HL-60 (cell line): ENCODE measurements at regions not wholly inside any gene's neighbourhood (a gene's known extent, or its start where the extent isn't known, plus 50 kb on each side); places are given as distances from the start of the nearest gene placed in this dataset.

Experiments
- CTCF ChIP-seq: IDR thresholded peaks from one replicate; pipeline ENCODE4 v1.5.1; 2011; ENCODE audit warnings: low read length, control low read depth, inconsistent platforms; ENCODE audit not compliant: insufficient read depth
- GABPA ChIP-seq: IDR thresholded peaks from 2 replicates; pipeline ENCODE4 v1.6.1; 2012; ENCODE audit warnings: low read depth
- POLR2AphosphoS5 ChIP-seq: IDR thresholded peaks from 2 replicates; pipeline ENCODE4 v1.6.1; 2012; ENCODE audit warnings: low read depth
- REST ChIP-seq: IDR thresholded peaks from 2 replicates; pipeline ENCODE4 v1.6.1; 2012; ENCODE audit warnings: low read depth; ENCODE audit not compliant: insufficient replicate concordance
- SPI1 ChIP-seq: IDR thresholded peaks from 2 replicates; pipeline ENCODE4 v1.6.1; 2012; ENCODE audit warnings: low read depth, mild to moderate bottlenecking, borderline replicate concordance

GRCh38 chr1:168485048-168485447 lies 58.7 kb downstream of the XCL2 start:
- TF ChIP-seq CTCF (no peak), POLR2AphosphoS5 (no peak), GABPA (no peak), REST (no peak), SPI1 (no peak)
